HCT116 (cell line): ENCODE measurements at regions not wholly inside any gene's neighbourhood (a gene's known extent, or its start where the extent isn't known, plus 50 kb on each side); places are given as distances from the start of the nearest gene placed in this dataset.

Experiments
- EGR1 ChIP-seq: IDR thresholded peaks from 2 replicates; pipeline ENCODE4 v1.6.1; 2012; ENCODE audit warnings: low read depth
- POLR2A ChIP-seq: IDR thresholded peaks from 2 replicates; pipeline ENCODE4 v1.7.0; 2011; ENCODE audit warnings: borderline replicate concordance; ENCODE audit not compliant: insufficient read depth, insufficient read length; ENCODE audit errors: extremely low read depth

DNA sequence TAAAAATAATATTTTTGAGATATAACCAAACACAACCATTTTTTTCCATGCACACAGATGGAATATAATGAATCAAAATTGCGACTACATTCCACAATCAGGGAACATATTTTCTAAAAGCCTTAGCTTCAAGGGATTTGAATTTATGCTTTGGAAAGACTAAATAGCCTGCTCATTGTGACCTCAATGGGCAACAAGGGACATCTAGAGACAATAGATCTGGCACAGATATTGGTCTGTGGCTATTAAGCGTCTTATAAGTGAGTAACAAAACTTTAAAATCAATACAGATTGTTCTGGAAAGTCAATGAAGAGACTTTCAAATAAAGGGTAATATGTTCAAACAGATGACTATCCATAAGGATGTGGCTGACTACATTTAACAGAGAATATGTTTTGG lies 660.6 kb upstream of the ADGRL4 start:
- TF ChIP-seq EGR1 (no peak), POLR2A (no peak)
